Neuron (in vitro differentiated cells): ENCODE measurements at regions not wholly inside any gene's neighbourhood (a gene's known extent, or its start where the extent isn't known, plus 50 kb on each side); places are given as distances from the start of the nearest gene placed in this dataset.

Experiments used
- H2AFZ ChIP-seq: one replicate; pipeline ENCODE4 v1.6.1; 2013; ENCODE audit warnings: low read depth, mild to moderate bottlenecking, inconsistent platforms, low read length, moderate library complexity
- H3K27me3 ChIP-seq: one replicate; pipeline ENCODE4 v1.6.1; 2013; ENCODE audit warnings: low read length; ENCODE audit not compliant: insufficient read depth
- H3K36me3 ChIP-seq: one replicate; pipeline ENCODE4 v1.6.1; 2013; ENCODE audit warnings: low read length; ENCODE audit not compliant: insufficient read depth
- H3K4me1 ChIP-seq: one replicate; pipeline ENCODE4 v1.6.1; 2013; ENCODE audit warnings: low read length; ENCODE audit not compliant: insufficient read depth
- H3K4me3 ChIP-seq: 2 replicates; pipeline ENCODE4 v1.5.1; 2013; ENCODE audit warnings: mild to moderate bottlenecking, low read length, moderate library complexity
- H3K9me3 ChIP-seq: one replicate; pipeline ENCODE4 v1.6.1; 2013; ENCODE audit warnings: low read length

GRCh38 chr1:108017698-108018097, 52.7 kb upstream of the VAV3 start:
- Histone ChIP-seq H3K4me3 (no peak overlapping the region), H3K4me1 (peaks cover 14% of the 10 kb centered on the region), H2AFZ (no peak overlapping the region), H3K36me3 (no peaks in the 10 kb centered on the region), H3K27me3 (no peaks in the 10 kb centered on the region), H3K9me3 (no peaks in the 10 kb centered on the region)

GRCh38 chr1:108016451-108016920, 51.5 kb upstream of the VAV3 start:
- H3K27me3 ChIP-seq: no peaks in the 10 kb centered on the region
- H2AFZ ChIP-seq: no peak overlapping the region
- H3K9me3 ChIP-seq: no peaks in the 10 kb centered on the region
- peaks cover 10% of the 10 kb centered on the region for H3K4me1 ChIP-seq
- no peaks in the 10 kb centered on the region for H3K36me3 ChIP-seq
- H3K4me3 ChIP-seq: peak overlapping the region; percentile 16
